GM10266 (cell line): ENCODE measurements at regions not wholly inside any gene's neighbourhood (a gene's known extent, or its start where the extent isn't known, plus 50 kb on each side); places are given as distances from the start of the nearest gene placed in this dataset.

ENCODE experiments used
- DNase-seq: peaks from one replicate; pipeline ENCODE4 v3.0.0; 2012; ENCODE audit errors: extremely low spot score
- TF ChIP-seq, protein P1 (sequence below): IDR thresholded peaks from 2 replicates; pipeline ENCODE4 v1.5.1; 2012; ENCODE audit warnings: mild to moderate bottlenecking, low read depth; ENCODE audit not compliant: control insufficient read depth, insufficient read depth; ENCODE audit errors: missing control alignments

DNA sequence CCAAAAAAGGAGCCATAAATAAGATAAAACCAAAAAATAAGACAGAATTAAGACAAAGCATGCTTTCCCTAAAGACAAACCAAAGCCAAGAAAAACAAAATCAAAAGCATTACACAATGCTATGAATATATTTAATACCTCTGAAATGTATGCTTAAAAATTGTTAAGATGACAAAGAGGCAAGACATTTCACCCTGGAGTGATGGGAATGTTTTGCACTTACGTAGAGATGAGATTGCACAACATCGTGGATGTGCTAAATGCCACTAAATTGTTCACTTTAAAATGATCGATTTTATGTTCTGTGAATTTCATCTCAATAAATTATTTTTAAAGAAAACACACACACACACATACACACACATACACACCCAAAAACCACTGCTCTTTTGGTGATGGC, 386.6 kb upstream of the KLHL29 start:
- no peak for DNase-seq
- TF ChIP-seq, protein P1, sequence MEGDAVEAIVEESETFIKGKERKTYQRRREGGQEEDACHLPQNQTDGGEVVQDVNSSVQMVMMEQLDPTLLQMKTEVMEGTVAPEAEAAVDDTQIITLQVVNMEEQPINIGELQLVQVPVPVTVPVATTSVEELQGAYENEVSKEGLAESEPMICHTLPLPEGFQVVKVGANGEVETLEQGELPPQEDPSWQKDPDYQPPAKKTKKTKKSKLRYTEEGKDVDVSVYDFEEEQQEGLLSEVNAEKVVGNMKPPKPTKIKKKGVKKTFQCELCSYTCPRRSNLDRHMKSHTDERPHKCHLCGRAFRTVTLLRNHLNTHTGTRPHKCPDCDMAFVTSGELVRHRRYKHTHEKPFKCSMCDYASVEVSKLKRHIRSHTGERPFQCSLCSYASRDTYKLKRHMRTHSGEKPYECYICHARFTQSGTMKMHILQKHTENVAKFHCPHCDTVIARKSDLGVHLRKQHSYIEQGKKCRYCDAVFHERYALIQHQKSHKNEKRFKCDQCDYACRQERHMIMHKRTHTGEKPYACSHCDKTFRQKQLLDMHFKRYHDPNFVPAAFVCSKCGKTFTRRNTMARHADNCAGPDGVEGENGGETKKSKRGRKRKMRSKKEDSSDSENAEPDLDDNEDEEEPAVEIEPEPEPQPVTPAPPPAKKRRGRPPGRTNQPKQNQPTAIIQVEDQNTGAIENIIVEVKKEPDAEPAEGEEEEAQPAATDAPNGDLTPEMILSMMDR, result no peak

DNA sequence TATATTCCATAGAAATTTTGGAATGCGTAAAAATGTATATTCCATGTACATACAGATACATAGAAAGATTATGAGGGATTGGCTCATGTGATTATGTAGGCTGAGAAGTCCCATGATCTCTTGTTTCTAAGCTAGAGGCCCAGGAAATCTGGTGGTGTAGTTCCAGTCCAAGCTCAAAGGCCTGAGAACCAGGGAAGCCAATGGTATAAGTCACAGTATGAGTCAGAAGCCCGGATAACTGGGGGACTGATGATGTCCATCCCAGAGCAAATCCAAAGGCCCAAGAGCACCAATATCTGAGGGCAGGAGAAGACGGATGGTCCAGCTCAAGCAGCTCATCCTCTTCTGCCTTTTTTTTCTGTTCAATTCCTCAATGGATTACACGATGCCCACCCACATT, 385.0 kb upstream of the KLHL29 start:
- no peak for DNase-seq
- TF ChIP-seq, protein P1, result no peak

DNA sequence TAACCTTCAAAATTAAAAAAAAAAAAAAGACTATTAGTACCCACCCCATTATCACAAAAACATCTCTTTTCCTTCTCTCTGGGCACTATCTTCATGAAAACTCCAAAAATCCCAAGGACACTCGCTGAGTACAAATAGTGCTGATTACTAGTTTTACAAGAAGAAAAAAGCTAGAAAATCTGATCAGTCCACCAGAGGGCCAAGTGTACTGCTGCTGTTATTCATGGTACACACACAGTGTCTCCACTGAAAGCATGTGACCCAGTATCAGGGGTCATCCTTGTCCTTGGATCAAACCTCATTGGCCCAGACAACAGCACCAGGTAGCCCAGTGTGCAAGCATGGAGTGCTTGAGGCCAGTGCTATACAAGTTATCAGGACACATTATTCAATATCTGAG, 382.7 kb upstream of the KLHL29 start:
- no peak for DNase-seq
- TF ChIP-seq, protein P1, result no peak

DNA sequence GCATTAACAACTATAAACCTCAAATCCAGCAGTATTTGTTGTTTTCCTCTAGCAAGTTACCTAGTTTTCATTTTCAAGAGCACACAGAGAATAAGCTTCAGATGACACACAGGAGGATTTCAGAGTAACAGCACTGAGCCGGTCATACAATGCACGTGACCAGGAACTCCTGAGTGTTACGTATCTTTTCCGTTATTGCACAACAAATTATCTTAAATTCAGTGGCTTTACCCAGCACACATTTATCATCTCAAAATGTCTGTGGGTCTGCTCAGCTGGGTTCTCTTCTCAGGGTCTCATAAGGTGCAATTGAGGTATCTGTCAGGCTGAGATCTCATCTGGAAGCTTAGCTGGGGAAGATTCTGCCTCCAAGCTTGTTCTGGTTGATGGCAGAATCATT, 379.5 kb upstream of the KLHL29 start:
- TF ChIP-seq, protein P1, result no peak
- no peak for DNase-seq

DNA sequence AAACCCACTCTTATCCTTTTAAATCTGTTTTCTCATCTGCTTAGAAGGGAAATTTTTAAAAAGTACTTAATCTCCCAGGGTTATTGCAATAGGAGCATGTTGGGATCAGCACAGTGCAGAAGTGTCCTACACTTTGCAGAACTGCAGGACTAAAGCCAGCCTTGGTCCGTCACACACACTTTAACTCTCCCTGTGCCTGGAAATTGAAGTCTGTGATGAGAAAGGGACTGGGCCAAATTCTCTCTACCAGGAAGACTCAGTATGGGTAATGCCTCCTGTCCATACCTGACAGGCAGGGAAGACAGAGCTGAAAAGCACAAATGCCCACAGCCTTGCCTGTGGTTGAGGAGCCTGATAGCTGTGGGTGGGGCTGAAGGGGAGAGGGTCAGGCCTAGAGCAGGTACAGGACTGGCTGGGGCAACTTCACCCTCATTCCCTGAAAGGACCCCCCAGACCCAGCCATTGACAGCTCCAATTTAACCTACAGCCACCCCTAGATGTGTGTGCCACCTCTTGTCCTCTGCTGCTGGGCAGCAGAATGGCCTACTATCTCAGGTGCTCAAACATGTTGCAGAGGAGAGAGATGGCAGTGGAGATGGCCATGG, 377.2 kb upstream of the KLHL29 start:
- TF ChIP-seq, protein P1, result no peak
- no peak for DNase-seq

DNA sequence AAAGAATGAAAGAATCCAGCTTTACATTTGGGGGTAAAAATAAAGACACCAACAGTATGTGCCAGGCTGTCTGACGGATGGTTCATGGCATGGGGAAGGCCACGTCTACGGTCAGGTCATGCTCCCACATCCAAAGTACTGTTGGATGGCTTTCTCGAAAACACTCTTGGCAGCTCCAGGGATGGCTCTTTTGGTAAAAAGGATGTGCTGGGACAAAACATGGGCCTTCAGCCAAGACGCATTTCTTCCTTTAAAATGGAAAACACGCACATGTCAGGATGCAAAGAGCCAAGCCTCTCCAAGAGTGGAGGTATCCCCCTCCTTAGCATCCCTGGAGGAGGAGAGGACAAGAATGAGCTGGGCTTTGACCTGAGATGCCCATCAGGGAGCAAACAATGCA, 376.5 kb upstream of the KLHL29 start:
- DNase-seq, result no peak

DNA sequence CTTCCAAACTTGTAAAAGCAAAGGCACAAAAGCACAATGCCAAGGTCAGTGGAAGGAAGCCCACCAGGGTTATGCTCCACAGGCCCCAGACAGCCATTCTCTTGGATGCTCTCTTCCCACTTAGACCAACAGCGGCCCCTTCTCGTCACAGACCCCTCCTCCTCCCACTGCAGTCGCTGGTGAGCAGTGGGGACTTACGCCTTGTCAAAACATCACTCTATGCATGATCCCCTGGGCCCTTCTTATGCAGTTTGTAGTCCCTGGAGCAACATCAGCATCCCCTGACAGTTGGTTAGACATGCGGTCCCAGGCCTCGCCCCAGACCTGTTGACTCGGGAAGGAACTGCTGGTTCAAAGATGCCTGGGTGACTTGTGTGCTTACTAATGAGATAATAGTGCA, 376.0 kb upstream of the KLHL29 start:
- no peak for DNase-seq
- TF ChIP-seq, protein P1, result no peak

More for the DNA sequence above, 376.5 kb upstream of the KLHL29 start:
- TF ChIP-seq, protein P1, result no peak
